GM18870 (cell line): ENCODE measurements at regions not wholly inside any gene's neighbourhood (a gene's known extent, or its start where the extent isn't known, plus 50 kb on each side); places are given as distances from the start of the nearest gene placed in this dataset.
"Not testable (repeated sequence)": the region's sequence is repeated elsewhere in the genome, so short reads cannot be mapped to it uniquely, and the experiment has no call there.

Source experiments
- ATAC-seq: cut with Tn5 transposase; IDR thresholded peaks from one replicate; pipeline ENCODE4 v1.9.1; 2021; ENCODE audit warnings: moderate library complexity; ENCODE audit not compliant: unreplicated experiment

GRCh38 chr5:12615141-12615820 is 711.0 kb upstream of the CTNND2 start:
- no peak for ATAC-seq

- ATAC-seq: no peak
These were observed 710.4 kb upstream of the CTNND2 start for GRCh38 chr5:12614608-12615007.

GRCh38 chr5:12611132-12611531 is 706.9 kb upstream of the CTNND2 start:
- ATAC-seq: no peak

- not testable (repeated sequence) for ATAC-seq
These were observed 703.6 kb upstream of the CTNND2 start for GRCh38 chr5:12607817-12608216.

- ATAC-seq: no peak
These were observed 688.0 kb upstream of the CTNND2 start for GRCh38 chr5:12592228-12592627.

GRCh38 chr5:12586406-12586805 is 682.2 kb upstream of the CTNND2 start:
- no peak for ATAC-seq

GRCh38 chr5:12578803-12579202 is 674.6 kb upstream of the CTNND2 start:
- ATAC-seq: not testable (repeated sequence)

GRCh38 chr5:12576953-12577352 is 672.7 kb upstream of the CTNND2 start:
- not testable (repeated sequence) for ATAC-seq

- not testable (repeated sequence) for ATAC-seq
These were observed 670.2 kb upstream of the CTNND2 start for GRCh38 chr5:12574298-12575093.

GRCh38 chr5:12573916-12574297 is 669.7 kb upstream of the CTNND2 start:
- not testable (repeated sequence) for ATAC-seq

GRCh38 chr5:12570688-12571087 is 666.4 kb upstream of the CTNND2 start:
- no peak for ATAC-seq

- ATAC-seq: no peak
These were observed 662.2 kb upstream of the CTNND2 start for GRCh38 chr5:12566441-12566840.

GRCh38 chr5:12557012-12557411 is 652.8 kb upstream of the CTNND2 start:
- ATAC-seq: no peak

GRCh38 chr5:12526113-12526512 is 621.9 kb upstream of the CTNND2 start:
- no peak for ATAC-seq

- ATAC-seq: no peak
These were observed 617.9 kb upstream of the CTNND2 start for GRCh38 chr5:12522116-12522515.

GRCh38 chr5:12504983-12505382 is 600.7 kb upstream of the CTNND2 start:
- ATAC-seq: not testable (repeated sequence)

GRCh38 chr5:12488161-12488560 is 583.9 kb upstream of the CTNND2 start:
- ATAC-seq: no peak

GRCh38 chr5:12480487-12480886 is 576.2 kb upstream of the CTNND2 start:
- ATAC-seq: no peak

GRCh38 chr5:12477554-12477953 is 573.3 kb upstream of the CTNND2 start:
- ATAC-seq: no peak

- ATAC-seq: no peak
These were observed 563.6 kb upstream of the CTNND2 start for GRCh38 chr5:12467799-12468198.

GRCh38 chr5:12460493-12461261 is 556.4 kb upstream of the CTNND2 start:
- no peak for ATAC-seq

GRCh38 chr5:12459326-12459725 is 555.1 kb upstream of the CTNND2 start:
- ATAC-seq: no peak
